HG02588 (cell line): ENCODE measurements at regions not wholly inside any gene's neighbourhood (a gene's known extent, or its start where the extent isn't known, plus 50 kb on each side); places are given as distances from the start of the nearest gene placed in this dataset.

Experiments
- ATAC-seq: cut with Tn5 transposase; IDR thresholded peaks from one replicate; pipeline ENCODE4 v1.9.1; 2021; ENCODE audit warnings: mild to moderate bottlenecking, moderate library complexity; ENCODE audit not compliant: unreplicated experiment

DNA sequence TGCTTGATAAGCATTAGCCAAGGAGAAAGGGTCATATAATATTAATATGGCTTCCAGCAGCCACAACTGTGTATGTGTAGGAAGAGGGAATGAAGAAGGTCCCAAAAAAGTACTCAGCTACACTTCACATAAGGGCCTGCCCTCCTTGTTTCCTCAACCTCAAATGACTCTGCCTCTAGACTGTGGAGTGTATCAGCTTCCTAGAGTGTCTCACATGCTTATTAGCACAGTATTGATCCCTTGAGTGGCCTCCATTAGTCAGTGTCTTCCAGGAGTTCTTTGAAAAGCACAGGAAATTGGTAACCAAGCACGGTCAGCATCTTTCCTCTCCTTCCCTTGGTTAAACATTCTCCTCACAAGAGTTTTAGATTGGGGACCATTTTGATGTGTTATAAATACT, 190.4 kb upstream of the ATP10B start:
- no peak for ATAC-seq

DNA sequence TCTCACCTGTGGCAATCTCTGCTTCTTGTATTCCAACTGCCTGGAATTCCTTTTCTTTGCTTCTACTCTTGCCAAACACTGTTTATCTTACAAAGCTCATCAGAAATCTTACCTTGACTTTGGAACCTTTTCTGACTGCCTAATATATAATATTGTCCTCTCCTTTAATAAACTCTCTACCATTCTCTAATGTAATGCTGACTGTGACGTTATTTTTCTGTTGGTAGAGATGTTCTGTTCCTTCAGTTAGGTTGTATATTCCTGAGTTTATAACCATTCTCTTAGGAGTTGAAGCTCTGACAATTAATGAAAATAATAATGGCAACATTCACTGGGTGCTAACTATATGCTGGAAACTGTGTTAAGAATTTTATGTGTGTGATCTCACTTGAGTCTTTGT, 188.8 kb upstream of the ATP10B start:
- ATAC-seq, result no peak

DNA sequence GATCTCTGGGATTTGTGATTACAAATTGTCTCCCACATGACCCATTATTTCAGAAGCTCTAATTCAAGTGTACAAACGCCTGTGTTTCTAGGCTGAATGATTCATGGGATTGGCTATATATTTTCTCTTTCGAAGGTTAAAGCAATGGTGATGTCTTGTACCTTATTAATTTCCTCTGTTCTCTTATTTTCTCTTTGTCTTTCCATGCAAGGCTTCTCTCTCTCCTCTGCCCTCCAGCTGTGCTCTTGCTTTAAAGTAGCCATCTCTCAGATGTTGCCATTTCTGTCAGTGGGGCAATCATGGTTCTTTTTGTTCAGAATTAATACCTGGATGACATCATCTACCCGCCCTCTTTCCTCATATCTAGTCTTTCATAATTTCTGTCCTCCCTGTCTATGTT, 184.3 kb upstream of the ATP10B start:
- ATAC-seq, result no peak

DNA sequence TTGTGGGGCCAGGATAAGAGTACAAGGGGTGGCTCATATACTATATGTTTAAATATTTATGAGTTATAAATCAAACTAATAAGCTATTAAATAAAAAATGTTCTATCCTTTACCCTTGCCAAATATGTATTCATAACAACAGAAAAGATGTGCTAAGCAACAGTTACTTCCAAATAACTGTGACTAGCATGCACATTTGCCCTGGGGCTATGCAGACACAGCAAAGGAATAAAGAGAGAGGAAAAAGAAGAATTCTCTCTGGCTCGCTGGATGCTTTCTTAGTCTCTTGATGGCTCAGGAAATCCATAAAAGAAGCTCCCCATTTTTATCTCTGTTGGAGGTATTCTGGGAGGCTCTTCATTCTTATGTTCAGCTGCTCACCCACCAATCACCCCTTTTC, 182.4 kb upstream of the ATP10B start:
- ATAC-seq, result no peak

DNA sequence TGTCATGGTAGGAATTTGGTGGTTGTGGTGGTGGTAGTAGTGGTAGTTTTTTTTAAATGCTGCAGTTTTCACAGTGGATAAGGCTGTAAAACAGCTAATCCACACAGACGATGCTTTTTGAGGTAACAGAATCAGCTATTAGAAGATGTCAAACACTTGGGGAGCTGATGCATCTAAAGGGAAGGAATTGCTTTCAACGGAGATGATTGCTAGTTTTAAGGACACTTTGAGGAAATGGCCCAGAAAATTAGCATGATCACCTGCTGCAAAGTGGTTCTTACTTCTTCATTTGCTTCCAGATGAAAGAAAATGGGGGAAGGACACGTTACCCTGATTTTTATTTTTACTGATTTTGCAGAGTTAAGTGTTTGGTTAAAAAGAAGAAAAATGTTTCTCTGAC, 178.2 kb upstream of the ATP10B start:
- ATAC-seq, result no peak

DNA sequence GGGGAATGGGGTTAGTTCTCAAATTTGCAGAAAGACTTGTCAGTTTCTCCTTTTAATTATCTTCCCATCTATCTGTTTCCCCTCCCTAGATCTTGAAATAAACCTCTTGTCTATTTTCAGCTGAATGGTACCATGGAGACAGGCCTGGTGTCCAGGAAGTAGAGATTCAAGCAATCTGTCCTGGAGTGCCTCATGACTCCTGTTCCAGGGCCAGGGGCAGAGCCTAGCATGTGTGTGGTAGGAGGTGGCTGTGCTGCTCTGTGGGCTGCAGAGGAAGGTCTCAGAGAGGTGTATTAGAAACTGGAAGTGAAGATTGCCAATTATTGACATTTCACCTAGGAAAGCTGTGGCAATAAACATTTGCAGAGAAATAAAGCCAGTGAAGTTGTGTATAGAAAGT, 175.8 kb upstream of the ATP10B start:
- no peak for ATAC-seq

DNA sequence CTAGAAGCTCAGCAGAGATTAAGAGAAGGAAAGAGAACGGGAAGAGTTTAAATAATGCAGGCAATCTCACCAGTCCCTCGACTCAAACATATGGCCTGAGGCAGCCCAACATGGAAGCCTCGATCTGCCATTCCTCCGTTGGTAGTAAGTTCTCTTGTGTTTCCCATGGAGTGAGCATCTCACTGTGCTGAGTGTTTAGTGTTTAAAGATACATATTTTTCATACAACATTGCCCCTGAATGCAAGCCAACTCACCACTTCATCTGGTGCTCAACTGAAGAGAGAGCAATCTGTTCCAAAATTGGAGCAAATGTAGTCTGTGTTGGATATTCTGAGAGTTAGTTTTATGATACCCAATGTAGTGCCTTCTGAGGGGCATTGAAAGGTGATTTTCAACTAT, 171.5 kb upstream of the ATP10B start:
- ATAC-seq, result no peak

DNA sequence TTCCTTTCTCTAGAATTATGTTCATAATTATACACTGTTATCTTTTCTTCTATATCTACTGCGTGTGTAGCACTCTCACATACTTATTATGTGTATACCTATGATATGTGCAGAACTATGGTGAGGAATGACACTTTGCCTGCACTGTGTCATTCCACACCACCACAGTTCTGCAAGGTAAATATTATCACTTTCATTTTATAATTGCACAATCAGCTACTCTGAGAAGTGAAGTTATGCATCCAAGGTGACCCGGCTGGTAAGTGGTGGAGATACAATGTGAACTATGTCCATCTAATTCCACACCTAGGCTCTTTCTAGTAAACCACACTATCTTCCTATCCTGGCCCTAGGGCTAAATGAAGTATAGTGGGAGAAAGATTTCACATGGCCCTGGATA, 170.1 kb upstream of the ATP10B start:
- ATAC-seq, result no peak

DNA sequence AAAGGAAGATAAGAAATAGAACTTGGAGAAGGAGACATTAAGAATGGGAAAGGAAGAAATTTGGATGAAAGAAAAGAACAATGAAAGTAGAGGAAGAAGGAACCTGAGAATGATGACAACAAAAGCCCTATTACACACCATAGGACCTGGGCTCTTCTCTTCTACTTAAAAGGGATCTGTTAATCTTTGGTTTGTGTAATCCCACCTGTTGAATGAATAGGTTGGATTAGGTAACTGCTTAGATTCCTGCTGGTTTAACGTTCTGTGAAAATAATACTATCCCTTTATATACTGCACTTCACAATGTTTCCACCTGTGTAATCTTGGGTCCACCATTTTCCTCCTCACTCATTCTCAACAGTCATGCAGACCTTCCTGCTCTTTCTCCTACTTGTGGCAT, 157.8 kb upstream of the ATP10B start:
- no peak for ATAC-seq

DNA sequence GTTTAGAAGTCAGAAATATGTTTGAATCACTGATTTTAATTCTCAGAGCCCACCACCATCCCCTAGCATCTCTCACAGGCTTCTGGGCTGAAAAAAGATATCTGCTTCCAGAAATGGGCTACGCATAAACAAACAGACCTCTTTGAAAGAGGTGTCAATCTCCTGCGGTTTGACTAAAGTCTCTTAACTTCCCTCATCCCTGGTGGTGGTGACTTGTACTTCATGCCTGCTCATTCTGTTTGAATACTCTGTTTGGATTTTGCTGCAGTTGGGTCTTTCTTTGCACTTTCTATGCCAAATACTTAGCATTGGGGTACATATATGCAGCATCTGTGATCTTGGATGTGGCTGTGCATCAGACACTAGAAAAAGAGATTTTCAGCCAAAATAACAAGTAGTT, 157.2 kb upstream of the ATP10B start:
- ATAC-seq, result no peak

DNA sequence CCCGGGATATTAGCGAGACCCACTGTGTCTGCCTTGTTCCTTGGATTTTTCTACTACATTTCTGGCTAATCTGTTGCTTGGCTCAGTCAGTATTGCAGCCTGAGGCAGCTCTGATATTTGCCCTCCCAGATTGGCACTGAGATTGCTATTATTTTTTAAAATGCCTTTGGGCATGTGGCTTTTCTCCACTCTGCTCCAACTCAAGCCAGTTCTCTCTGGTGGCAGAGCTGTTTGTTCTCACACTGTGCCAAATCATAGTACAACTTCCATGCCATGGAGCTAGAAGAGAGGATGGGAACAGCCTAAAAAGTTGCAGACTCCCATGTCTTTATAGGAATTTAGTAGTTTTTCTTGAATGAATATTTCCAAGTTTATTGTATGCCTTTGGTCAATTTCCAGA, 155.9 kb upstream of the ATP10B start:
- ATAC-seq, result no peak

DNA sequence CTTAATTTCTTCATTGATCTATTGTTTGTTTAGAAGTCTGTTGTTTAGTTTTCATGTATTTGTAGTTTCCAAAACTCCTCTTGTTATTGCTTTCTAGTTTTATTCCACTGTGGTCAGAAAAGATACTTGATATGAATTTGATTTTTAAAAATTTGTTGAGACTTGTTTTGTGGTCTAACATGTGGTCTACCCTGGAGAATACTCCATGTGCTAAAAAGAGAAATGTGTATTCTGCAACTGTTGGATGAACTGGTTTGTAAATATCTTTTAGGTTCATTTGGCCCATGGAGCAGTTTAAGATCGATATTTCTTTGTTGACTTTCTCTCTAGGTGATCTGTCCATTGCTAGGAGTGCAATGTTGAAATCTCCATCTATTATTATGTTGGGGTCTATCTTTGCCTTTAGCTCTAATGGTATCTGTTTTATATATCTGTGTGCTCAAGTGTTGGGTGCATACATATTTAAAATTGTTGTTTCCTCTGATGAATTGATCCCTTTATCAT, 150.6 kb upstream of the ATP10B start:
- no peak for ATAC-seq

DNA sequence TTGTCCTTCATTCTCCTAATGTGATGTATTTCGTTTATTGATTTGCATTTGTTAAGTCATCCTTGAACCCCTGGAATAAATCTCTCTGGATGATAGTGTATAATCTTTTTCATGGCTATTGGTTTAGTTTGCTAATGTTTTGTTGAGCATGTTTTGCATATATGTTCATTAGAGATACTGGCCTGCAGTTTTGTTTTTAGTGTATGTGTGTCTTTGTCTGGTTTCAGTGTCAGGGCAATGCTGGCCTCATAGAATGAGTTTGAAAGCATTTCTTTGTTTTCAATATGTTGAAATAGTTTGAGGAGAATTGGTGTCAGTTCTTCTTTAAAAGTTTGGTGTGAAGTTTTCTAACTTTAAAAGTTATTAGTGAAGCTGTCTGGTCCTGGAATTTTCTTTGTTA, 149.6 kb upstream of the ATP10B start:
- ATAC-seq, result peak; percentile 74

DNA sequence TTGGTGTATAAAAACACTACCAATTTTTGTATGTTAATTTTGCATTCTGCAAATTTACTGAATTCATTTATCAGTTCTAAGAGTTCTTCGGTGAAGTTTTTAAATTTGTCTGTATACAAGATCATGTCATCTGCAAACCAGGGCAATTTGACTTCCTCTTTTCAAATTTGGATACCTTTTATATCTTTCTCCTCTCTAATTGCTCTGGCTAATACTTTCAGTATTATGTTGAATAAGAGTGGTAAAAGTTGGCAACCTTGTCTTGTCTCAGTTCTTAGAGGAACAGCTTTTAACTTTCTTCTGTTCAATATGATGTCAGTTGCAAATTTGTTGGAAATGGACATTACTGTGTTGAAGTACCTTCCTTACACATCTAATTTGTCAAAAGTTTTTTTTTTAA, 149.1 kb upstream of the ATP10B start:
- peak; percentile 52 for ATAC-seq

DNA sequence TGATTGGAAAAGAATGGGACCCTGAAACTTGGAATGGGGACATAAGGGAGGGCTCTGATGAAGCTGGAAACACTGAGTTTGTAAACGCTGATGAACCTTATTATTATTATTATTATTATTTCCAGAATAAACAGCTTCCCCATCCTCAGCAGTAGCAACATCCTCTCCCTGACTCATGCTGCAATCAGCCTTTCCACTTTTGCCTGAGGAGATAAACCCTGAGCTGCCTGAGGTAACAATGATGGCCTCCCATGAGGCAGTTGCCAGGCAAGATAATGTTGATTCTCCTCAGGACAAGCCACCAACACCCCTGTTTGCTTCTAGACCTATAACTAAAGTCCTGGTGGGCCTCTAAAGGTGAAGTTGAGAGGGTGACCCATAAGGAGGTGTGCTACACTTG, 139.2 kb upstream of the ATP10B start:
- ATAC-seq, result no peak

DNA sequence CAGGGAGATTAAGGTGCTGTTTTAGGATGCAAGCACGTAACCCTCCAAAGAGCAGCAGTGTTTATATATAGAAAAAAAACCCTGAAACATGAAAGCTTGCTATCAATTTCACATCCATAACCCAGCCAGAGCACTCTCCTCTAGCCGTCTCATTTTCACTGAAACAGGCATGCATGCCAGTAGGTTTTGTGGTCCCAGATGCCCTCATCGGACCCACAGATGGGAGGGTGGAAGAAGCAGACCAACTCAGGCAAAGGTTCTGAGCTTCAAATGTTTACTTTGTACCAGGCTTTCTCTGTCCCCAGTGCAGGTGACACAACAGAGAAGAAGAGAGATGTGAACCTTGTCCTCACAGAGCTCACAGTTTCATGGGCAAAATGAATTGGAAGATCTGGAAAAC, 127.4 kb upstream of the ATP10B start:
- ATAC-seq, result no peak

DNA sequence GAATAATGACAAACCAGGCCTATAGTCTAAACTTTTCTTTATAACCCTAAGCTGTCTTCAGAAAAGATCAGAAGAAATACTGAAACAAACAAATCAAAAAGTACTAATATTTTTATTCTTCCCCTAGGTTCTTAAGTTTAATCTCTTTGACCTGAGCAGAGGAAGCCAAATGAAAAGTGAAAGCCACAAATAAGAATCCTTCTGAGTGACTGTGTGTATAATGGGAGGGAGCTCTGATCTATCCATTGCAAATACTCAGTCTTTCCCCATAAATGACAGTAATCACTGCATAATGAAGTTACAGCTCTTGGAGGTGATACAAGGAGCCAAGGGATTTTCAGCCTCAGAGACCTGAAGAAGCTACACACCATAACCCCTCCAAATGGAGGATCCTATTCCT, 126.9 kb upstream of the ATP10B start:
- ATAC-seq, result no peak

DNA sequence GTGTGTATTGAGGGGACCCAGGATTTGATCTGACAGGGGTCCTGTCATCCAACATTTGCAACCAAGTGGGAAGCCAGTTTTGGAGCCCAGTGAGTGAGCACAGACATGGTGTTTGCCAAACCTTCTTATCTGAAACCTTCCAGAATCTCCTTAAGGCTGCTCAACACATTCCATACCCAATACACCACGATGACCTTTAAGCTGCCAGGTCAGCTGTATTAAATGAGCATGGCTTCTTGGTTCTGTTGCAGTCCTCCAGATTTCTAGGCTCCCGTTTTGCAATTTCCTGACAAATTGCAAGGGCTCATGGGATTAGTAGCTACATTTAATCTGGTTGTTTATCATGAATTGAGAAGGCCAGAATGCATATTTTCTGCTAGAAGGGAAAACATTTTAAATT, 124.2 kb upstream of the ATP10B start:
- no peak for ATAC-seq

DNA sequence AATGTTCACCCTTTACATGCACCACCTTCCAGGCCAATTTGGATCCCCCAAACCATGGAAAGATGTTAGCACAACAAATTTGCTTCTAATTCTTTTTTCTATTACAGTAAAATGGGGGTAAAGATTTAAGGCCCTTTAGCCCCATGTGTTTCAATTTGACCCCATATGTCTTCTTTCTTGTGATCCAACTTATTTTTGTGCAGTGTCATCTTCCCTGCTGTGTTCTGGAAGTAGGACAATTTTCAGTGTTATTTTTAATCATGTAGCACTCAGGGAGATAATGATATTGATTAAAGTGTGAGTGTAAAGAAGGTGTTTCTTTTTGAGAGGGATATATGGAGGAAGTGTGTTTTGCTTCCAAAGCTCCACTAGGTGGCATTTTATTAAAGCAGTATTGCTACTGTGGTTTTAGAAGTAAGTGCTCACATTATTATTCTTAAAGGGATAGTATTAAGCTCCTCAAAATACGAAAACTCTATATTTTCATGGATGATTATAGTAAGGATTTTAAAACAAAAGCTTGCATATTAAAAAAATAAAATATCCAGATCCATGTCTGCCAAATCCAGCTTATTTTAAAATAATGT, 118.7 kb upstream of the ATP10B start:
- ATAC-seq, result no peak

DNA sequence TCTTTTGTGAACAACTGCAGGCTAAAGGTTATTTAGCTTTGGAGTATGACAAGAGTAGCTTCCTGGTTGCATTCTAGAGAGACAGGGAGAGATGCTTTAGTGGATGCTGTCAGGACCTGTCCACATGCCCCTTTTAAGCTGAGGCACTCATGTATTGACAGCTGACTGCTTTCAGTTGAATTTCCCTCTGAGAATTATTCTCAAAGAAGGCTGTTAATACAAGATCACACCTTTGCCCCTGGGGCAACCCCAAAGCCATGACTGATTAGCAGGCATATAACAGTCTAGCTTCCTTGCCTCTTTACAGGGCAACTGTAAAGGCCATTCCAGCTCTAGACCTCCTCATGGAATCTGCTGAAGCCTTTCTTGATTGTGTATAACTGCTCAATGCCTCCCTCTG, 117.6 kb upstream of the ATP10B start:
- ATAC-seq, result no peak

DNA sequence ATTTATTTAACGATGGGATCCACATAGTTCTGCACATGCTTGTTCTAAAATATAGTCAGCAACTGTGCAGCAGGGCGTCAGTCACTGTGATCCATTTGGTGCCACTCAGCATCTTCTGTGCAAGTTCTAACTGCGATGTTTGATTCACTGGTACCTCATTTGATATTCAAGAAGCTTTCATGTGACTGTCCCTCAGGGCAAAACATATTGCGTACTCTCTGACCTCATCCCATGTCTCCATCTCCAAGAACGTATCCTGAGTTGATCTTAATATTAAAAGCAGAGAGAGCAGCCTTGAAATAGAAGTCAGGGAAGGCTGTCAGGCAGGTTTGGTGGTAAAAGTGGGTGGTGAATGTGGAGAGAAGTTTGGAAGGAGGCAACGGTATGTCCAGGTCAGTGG, 116.5 kb upstream of the ATP10B start:
- ATAC-seq, result no peak

DNA sequence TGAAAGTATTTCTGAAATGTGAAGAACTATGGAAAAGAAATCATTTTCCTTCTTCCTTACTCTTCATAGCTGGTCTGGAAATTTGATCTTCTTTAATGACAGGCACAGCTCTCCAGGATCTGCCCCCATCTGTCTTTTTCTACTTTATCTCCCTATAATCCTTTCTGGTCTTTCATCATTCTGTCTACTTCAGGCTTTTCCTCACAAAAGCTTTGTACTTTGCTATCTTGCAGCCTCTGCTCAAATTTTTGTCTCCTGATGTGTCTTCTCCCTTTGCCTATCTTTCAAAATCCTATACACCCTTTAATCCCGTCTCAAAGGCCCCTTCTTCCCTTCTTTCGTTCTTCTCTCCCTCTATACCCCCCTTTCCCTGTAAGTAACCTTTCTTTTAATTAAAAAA, 114.9 kb upstream of the ATP10B start:
- no peak for ATAC-seq

DNA sequence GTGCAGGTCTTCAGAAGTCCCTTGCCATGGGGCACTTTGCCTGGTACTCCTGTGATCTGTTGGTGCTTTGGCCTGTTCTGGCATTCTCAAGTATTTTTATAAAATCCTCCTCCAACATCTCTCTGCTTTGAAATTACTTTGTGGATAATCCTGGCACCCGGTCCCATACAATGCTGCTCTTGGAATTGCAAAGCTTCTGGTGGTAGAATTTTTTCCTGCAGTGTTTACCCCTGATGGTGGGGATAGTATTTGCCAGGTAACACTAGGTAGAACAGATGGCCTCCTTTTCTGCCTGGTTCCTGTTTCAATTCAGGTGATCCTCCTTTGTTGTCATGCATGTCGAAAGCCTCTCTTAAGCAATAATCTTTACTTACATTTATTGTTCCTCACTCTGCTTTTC, 109.8 kb upstream of the ATP10B start:
- ATAC-seq, result no peak

DNA sequence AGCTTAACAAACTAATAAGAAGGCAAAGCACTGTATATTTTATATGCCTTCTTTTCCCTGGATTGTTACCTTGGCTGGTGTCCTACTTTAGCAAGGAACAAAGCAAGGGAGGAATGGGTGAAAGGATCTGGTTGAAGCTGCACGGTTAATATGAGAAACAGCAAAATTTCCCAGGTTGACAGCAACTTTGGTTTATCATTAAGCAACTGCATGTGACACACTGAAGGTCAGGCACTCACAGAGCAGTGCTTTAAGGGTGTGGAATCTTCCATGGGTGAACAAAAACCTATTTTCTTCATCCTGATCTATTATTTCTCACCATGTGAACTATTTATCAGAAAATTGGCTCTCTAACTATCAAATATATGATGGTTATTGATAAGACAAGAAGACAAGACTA, 109.0 kb upstream of the ATP10B start:
- peak; percentile 36 for ATAC-seq
